Adrenal gland (tissue), 9 donors: ENCODE measurements at regions not wholly inside any gene's neighbourhood (a gene's known extent, or its start where the extent isn't known, plus 50 kb on each side); places are given as distances from the start of the nearest gene placed in this dataset.

Source experiments
- DNase-seq, 7 donors: peaks; one replicate each; pipeline ENCODE4 v3.0.0-alpha.2; 2019 to 2020
- H3K27ac ChIP-seq, 5 donors: fragments of 200-600 bp; sonication (generic) in 4 of 5; 1 replicate in 3 of 5; 2 replicates in 2 of 5; pipeline versions ENCODE4 v1.5.1 to v1.8.0; 2016 to 2020; ENCODE audit warnings: mild to moderate bottlenecking in 1 of 5
- H3K27me3 ChIP-seq: fragments of 200-600 bp; 2 replicates; pipeline ENCODE4 v1.8.0; 2021
- H3K36me3 ChIP-seq, 2 donors: fragments of 200-600 bp; replicated peaks in 1 of 2; 1 replicate in 1 of 2; 2 replicates in 1 of 2; pipeline versions ENCODE4 v1.5.1 to v1.8.0; 2018 to 2022
- H3K4me1 ChIP-seq, 2 donors: fragments of 200-600 bp; replicated peaks in 1 of 2; 1 replicate in 1 of 2; 2 replicates in 1 of 2; pipeline versions ENCODE4 v1.5.1 to v1.8.0; 2018 to 2021
- H3K4me3 ChIP-seq, 4 donors: fragments of 200-600 bp; sonication (generic) in 3 of 4; one replicate each; pipeline ENCODE4 v1.5.1; 2016 to 2018
- H3K9me3 ChIP-seq, 3 donors: fragments of 200-600 bp; sonication (generic) in 1 of 3; replicated peaks in 1 of 3; 1 replicate in 2 of 3; 2 replicates in 1 of 3; pipeline versions ENCODE4 v1.5.1 to v1.8.0; 2016 to 2021
- CTCF ChIP-seq, 6 experiments: fragments of 450-650 bp in 4 of 6; fragments of 200-600 bp in 2 of 6; sonication (generic) in 1 of 6; IDR thresholded peaks; 1 replicate in 5 of 6; 2 replicates in 1 of 6; pipeline versions ENCODE4 v1.5.1 to v1.8.0; 2016 to 2021; ENCODE audit warnings: antibody characterized with exemption in 6 of 6, mild to moderate bottlenecking in 2 of 6, moderate library complexity in 1 of 6
- POLR2A ChIP-seq, 2 donors: fragments of 450-650 bp; IDR thresholded peaks; one replicate each; pipeline ENCODE4 v1.6.1; 2017; ENCODE audit warnings: antibody characterized with exemption in 2 of 2, mild to moderate bottlenecking in 2 of 2, moderate library complexity in 1 of 2
- WGBS, 4 donors: extraction: QIAGEN DNeasy Blood & Tissue Kit in 2 of 4; methylation state at CpG; one replicate each; pipeline versions ENCODE4 v1.1.5 to v1.1.7; 2013 to 2017; 5-methylcytosine and 5-hydroxymethylcytosine counted together
- intact Hi-C, 2 donors: fragments of 100-400 bp; cut with DNase I; formaldehyde crosslinking; loops; one replicate each; pipeline versions ENCODE4 v1.14.1 to v1.15.0; 2022 to 2023
- donor health status: healthy with polysubstance abuse.
- donor health status: Bipolar disorder and iron deficiency.
- donor health status: DM: yes; HTN: yes; CAD: no.
- donor health status: DM: no; HTN: no; CAD: no.
- donor health status: DM: no; HTN: no; CAD: no.

- Histone ChIP-seq H3K9me3 (no peaks in the 10 kb centered on the region), H3K27me3 (no peaks in the 10 kb centered on the region), H3K4me3 (no peak overlapping the region), H3K4me1 (no peaks in the 10 kb centered on the region), H3K27ac (no peak overlapping the region), H3K36me3 (no peaks in the 10 kb centered on the region)
- WGBS, 4 donors = 83 to 87% (median 85%) methylated on average over 11 of the region's 11 CpGs
- TF ChIP-seq POLR2A (IDR thresholded peaks at IDR 0.05) = no peak
- TF ChIP-seq CTCF (IDR thresholded peaks at IDR 0.05) = no peak
- DNase-seq = no peak
- intact Hi-C loops = no loop called here
Observed at GRCh38 chr1:213329406-213330008, 278.5 kb downstream of the RPS6KC1 start.

- intact Hi-C loops = no loop called here
- no peak for DNase-seq
- 72 to 81% (median 77%) methylated on average over 3 of the region's 3 CpGs for WGBS, 4 donors
- Histone ChIP-seq H3K27me3 (no peaks in the 10 kb centered on the region), H3K9me3 (no peaks in the 10 kb centered on the region), H3K27ac (no peak overlapping the region), H3K36me3 (no peaks in the 10 kb centered on the region), H3K4me3 (no peak overlapping the region), H3K4me1 (no peaks in the 10 kb centered on the region)
- TF ChIP-seq POLR2A (IDR thresholded peaks at IDR 0.05) (no peak), CTCF (IDR thresholded peaks at IDR 0.05) (no peak)
Observed at GRCh38 chr1:213330281-213330680, 279.2 kb downstream of the RPS6KC1 start.

GRCh38 chr1:213331631-213332175 is 280.7 kb downstream of the RPS6KC1 start:
- Histone ChIP-seq H3K27ac (no peak overlapping the region), H3K4me1 (no peaks in the 10 kb centered on the region), H3K9me3 (no peaks in the 10 kb centered on the region), H3K4me3 (no peak overlapping the region), H3K27me3 (no peaks in the 10 kb centered on the region), H3K36me3 (no peaks in the 10 kb centered on the region)
- 77 to 88% (median 81%) methylated on average over 4 of the region's 4 CpGs for WGBS, 4 donors
- TF ChIP-seq POLR2A (IDR thresholded peaks at IDR 0.05) = no peak
- no peak for TF ChIP-seq CTCF (IDR thresholded peaks at IDR 0.05)
- no peak for DNase-seq
- intact Hi-C loops = no loop called here

DNA sequence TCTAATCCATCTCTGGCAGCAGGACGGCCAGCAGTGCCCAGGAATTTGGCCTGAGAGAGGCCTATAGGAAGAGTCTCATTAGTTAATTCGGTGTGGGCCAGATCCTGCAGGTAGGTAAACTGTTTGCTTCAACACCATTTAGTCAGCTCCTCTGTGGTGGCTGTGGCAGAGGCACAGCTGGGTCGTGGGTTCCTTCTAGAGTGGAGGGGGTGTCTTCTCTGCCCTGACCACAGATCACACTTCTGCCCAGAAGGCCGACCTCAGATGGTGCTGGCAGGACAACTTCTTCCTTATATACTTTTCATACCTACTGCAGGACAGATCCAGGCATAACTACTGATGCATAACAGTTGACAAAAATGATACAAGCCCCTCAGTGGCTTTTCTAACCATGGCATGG is 281.4 kb downstream of the RPS6KC1 start:
- TF ChIP-seq CTCF (IDR thresholded peaks at IDR 0.05) (no peak), POLR2A (IDR thresholded peaks at IDR 0.05) (no peak)
- Histone ChIP-seq H3K4me1 (no peaks in the 10 kb centered on the region), H3K36me3 (no peaks in the 10 kb centered on the region), H3K27ac (no peak overlapping the region), H3K4me3 (no peak overlapping the region), H3K9me3 (no peaks in the 10 kb centered on the region), H3K27me3 (no peaks in the 10 kb centered on the region)
- WGBS, 4 donors = 68 to 70% (median 69%) methylated on average over 4 of the region's 4 CpGs
- intact Hi-C loops = no loop called here
- DNase-seq = no peak
